Memory B cell (primary cell): ENCODE measurements at regions not wholly inside any gene's neighbourhood (a gene's known extent, or its start where the extent isn't known, plus 50 kb on each side); places are given as distances from the start of the nearest gene placed in this dataset.

ENCODE experiments used
- ATAC-seq: fragments of 150-1000 bp; cut with Tn5 transposase; 2 replicates; pipeline ENCODE4 v1.10.0; 2021; ENCODE audit warnings: low read depth, mild to moderate bottlenecking, moderate library complexity
- DNase-seq, 2 donors: peaks; one replicate each; pipeline ENCODE4 v3.0.0; 2022; ENCODE audit warnings: low spot score in 2 of 2
- H3K27ac Mint-ChIP-seq: one replicate; pipeline ENCODE4 v1.8.0; 2022; ENCODE audit warnings: mild to moderate bottlenecking, moderate library complexity, mixed read lengths
- H3K27me3 Mint-ChIP-seq: one replicate; pipeline ENCODE4 v1.8.0; 2022; ENCODE audit warnings: mixed read lengths
- H3K36me3 Mint-ChIP-seq: one replicate; pipeline ENCODE4 v1.8.0; 2022; ENCODE audit warnings: mild to moderate bottlenecking, mixed read lengths
- H3K4me1 Mint-ChIP-seq: one replicate; pipeline ENCODE4 v1.8.0; 2022; ENCODE audit warnings: mixed read lengths
- H3K4me3 Mint-ChIP-seq: one replicate; pipeline ENCODE4 v1.8.0; 2022; ENCODE audit warnings: mild to moderate bottlenecking, moderate library complexity, mixed read lengths
- H3K9me3 Mint-ChIP-seq: one replicate; pipeline ENCODE4 v1.8.0; 2022; ENCODE audit warnings: mixed read lengths

DNA sequence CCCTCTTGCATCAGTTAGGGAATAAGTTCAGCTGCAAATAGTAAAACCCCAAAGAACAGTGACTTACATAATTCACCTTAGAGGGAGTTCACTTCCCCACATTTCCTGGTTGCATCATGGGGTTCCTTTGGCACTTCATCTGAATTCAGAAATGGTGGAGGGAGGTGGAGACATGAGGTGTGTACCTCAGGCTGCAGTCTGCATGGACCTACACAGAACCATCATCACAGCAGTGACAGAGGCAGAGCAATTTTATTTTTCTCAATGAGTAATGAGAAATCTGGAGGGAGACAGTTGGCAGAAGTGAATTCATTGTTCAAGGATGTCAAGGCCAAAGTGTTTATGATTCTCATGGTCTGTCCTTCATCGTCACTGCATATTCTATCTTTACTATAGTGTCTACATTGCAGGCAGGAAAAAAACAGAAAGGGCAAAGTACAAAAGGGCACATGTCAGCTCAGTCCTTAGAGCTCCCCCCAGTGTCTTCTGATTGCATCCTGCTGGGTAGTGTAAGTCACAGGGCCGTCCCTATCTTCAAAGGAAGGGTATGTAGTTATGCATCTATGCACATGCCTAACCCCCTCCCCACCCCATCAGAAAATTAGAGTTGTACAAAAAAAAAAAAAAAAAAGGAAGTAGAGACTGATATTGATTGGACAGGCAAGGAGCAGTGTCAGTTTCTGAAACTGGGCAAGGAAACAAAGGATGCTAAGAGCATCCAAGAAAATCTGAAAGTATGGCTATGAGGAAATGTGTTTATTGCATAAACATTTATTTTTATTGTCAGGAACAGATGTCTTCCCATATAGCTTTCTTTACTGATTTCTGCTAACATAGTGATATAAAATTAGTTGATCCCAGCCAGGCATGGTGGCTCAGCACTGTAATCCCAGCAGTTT lies 132.7 kb upstream of the APC start:
- DNase-seq = peak in 1 of 2 donors; percentile 21
- Mint-ChIP-seq H3K36me3 (no peaks in the 10 kb centered on the region), H3K4me1 (no peaks in the 10 kb centered on the region), H3K27me3 (peaks cover 2% of the 10 kb centered on the region), H3K27ac (no peak overlapping the region), H3K9me3 (no peaks in the 10 kb centered on the region), H3K4me3 (no peak overlapping the region)
- ATAC-seq = peak; percentile 88

DNA sequence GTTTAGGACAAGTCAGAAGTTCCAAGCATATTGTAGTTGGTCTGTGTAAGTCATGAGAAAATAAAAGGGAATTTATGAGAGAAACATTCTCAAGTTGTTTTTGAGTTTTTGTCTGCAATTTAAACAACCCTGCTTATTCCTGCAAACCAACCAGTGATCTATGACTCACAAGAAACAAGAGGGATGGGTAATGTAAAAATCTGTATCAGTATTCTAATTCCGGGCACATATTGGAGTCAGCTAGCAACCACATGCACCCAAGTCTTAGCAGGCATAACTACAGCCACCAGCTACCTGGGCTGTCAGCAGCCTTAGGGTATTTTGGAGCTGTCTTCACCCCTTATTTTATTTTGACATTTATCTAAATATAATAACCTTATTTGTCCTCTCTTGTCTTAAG lies 128.7 kb upstream of the APC start:
- no peaks in the 10 kb centered on the region for H3K4me1 Mint-ChIP-seq
- H3K27ac Mint-ChIP-seq = no peak overlapping the region
- ATAC-seq (no peak), DNase-seq (no peak)
- H3K4me3 Mint-ChIP-seq = no peak overlapping the region
- no peaks in the 10 kb centered on the region for H3K9me3 Mint-ChIP-seq
- H3K27me3 Mint-ChIP-seq = no peaks in the 10 kb centered on the region
- no peaks in the 10 kb centered on the region for H3K36me3 Mint-ChIP-seq

DNA sequence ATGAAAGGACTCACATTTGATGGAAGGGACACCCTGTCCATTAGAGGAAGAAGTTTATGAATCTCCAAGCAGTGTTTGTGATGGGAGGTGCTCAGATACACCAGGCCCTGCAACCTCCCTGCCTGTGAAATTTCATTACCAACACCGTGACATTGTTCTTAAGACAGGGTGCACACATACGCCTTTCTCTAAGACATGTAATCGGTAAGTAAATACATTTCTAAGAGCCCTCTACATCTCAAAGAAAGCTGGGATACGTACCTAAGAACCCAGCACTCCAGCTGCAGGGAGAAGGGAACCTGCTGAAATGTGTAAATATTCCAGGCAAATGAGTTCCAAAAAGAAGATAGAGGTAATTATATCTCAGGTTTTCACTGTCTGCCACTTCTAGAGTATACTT lies 125.0 kb upstream of the APC start:
- Mint-ChIP-seq H3K4me3 (no peak overlapping the region), H3K36me3 (no peaks in the 10 kb centered on the region), H3K4me1 (no peaks in the 10 kb centered on the region), H3K9me3 (no peaks in the 10 kb centered on the region), H3K27me3 (no peaks in the 10 kb centered on the region), H3K27ac (no peak overlapping the region)
- DNase-seq (no peak), ATAC-seq (no peak)

DNA sequence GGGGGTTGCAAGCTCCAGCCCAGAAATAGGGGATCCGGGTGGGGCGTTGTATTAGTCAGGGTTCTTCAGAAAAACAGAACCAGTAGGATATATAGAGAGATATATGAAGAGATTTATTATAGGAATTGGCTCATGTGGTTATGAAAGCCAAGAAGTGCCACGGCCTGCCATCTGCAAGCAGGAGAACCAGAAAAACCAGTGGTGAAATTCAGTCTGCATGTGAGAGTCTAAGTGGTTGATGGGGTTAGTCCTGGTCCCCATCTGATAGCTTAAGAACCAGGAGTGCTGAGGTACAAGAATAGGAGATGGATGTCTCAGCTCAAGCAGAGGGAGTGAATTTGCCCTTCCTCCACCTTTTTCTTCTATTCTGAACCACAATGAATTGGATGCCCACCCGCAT lies 123.4 kb upstream of the APC start:
- DNase-seq (no peak), ATAC-seq (no peak)
- Mint-ChIP-seq H3K9me3 (no peaks in the 10 kb centered on the region), H3K4me1 (no peaks in the 10 kb centered on the region), H3K27ac (no peak overlapping the region), H3K36me3 (no peaks in the 10 kb centered on the region), H3K4me3 (no peak overlapping the region), H3K27me3 (no peaks in the 10 kb centered on the region)

DNA sequence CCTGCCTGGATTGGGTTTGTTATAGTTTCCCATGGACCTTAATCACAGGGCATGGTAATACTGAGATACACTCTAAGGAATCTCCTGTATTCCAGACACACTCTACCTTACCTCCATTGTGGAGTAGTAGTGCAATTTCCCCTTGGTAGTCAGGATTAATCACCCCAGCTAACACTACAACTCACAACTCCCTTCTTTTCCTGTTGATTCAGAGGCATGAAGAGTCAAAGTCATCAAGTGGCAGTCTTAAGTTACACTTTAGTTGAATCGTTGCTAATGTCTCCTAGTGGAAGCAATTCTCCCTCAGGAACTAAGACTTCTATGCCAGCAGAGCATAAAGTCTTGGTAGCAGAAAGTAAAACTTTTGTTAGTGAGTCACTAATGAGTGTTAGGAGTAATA lies 122.7 kb upstream of the APC start:
- H3K27me3 Mint-ChIP-seq = no peaks in the 10 kb centered on the region
- H3K4me3 Mint-ChIP-seq = no peak overlapping the region
- H3K36me3 Mint-ChIP-seq = no peaks in the 10 kb centered on the region
- H3K4me1 Mint-ChIP-seq = no peaks in the 10 kb centered on the region
- no peaks in the 10 kb centered on the region for H3K9me3 Mint-ChIP-seq
- ATAC-seq (no peak), DNase-seq (no peak)
- H3K27ac Mint-ChIP-seq = no peak overlapping the region

DNA sequence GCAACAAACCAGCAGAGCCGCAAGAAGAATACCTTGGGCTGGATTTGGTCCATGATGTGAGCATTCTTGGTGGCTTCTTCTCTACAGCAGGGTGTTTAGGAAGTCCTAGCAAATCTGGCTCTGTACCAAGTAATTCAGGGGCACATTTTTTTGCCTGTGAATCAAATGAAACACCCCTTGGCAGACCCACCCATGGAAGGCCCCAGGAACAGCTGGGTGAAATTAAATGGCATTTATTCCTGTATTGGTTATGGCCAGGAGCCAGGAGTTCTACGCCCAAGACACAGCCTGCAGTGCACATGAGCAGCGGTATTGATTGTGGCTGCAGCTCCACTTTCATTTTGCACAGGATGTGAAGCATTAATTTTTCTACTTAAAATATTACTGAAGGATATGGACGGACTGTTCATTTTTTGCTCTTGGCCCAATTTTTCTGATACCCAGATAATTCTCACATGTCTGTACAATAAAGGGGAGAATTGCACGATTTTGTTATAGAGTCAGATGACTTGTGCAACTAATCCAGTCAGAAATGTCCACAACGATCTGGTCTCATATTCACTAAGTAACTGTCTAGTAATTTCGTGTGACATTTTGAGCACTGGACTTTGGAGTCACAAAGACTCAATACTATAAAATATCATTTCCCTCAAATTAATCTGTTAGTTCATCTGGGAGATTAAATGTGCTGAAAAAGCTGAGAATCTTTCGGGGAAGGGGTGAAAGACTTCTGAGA lies 120.7 kb upstream of the APC start:
- Mint-ChIP-seq H3K4me3 (no peak overlapping the region), H3K27me3 (peaks cover 2% of the 10 kb centered on the region), H3K36me3 (no peaks in the 10 kb centered on the region), H3K9me3 (no peaks in the 10 kb centered on the region), H3K4me1 (no peaks in the 10 kb centered on the region), H3K27ac (no peak overlapping the region)
- no peak for ATAC-seq
- DNase-seq = no peak

DNA sequence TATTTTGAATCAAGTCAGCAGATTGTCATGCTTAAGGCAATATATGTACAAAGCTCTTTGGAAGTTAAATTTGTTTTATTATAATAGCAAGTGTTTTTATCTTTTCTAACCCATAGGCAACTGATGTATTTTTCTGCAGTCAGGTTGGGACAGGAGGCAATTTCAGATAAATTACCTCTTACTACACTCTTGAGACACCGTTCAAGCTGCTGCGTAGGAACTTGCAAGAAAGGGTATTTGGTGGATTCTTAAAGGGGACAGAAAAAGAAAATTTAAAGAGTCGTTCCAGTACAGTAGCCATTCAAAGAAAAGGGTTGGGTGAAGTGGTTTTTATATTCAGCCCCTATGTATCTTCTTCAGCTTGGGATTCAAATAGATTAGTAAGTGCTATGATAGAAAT lies 112.4 kb upstream of the APC start:
- Mint-ChIP-seq H3K36me3 (no peaks in the 10 kb centered on the region), H3K27me3 (peaks cover 15% of the 10 kb centered on the region), H3K4me1 (peaks cover 2% of the 10 kb centered on the region), H3K4me3 (no peak overlapping the region), H3K27ac (no peak overlapping the region), H3K9me3 (no peaks in the 10 kb centered on the region)
- DNase-seq = no peak
- no peak for ATAC-seq

DNA sequence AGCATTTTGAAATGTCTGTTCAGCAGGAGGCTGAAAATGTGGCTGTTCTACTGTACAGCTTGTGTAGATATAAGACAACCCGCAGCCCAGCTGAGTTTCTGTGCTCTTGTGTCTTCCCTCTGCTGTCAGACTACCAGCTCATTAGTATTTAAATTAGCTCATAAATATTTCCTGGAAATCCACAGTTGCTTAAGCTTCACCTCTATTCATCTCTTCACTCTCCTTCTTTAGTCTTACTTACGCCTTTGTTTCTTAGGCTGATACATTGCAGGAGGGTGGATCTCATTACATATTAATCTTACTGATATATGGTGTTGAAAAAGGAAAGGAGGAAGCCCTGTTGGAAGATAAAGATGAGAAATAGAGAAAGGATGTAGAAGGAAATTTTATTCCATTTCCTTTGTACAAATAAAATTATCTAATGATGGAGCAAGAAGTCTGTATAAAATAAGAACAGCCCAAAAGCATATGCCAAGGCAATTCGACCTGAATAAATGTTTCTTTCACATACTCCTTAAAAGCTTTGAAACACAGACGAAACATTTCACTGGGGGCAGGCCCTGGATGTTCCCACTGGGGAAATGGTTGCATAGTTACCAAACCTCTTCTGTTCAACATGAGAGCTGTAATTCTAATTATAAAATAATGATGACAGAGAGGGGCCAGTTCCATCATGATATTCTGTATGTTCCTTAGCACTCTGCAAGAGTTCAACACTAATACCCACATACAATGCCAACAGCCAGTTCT lies 111.8 kb upstream of the APC start:
- DNase-seq (no peak), ATAC-seq (no peak)
- no peak overlapping the region for H3K4me3 Mint-ChIP-seq
- no peaks in the 10 kb centered on the region for H3K36me3 Mint-ChIP-seq
- H3K9me3 Mint-ChIP-seq = no peaks in the 10 kb centered on the region
- peaks cover 16% of the 10 kb centered on the region for H3K27me3 Mint-ChIP-seq
- no peak overlapping the region for H3K27ac Mint-ChIP-seq
- peaks cover 2% of the 10 kb centered on the region for H3K4me1 Mint-ChIP-seq

DNA sequence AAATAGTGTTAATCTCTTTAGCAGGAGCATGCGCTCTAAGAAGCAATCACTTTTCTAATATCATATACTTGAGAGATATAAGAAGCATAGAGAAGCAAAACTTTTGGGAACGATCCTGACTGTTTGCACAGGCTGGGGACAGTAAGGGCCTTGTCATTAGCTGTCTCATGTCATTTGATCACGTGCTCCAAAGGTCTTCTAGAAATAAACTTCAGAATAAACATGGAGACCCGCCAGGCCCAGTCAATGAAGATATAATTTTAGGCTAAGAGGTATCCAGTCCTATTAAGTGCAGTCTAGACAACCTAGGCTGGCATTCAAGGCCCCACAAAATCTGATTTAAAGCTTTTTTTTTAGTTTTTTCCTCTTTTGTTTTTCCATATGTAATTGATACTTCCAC lies 111.0 kb upstream of the APC start:
- DNase-seq (no peak), ATAC-seq (no peak)
- Mint-ChIP-seq H3K9me3 (no peaks in the 10 kb centered on the region), H3K4me1 (peaks cover 2% of the 10 kb centered on the region), H3K27me3 (peaks cover 19% of the 10 kb centered on the region), H3K36me3 (no peaks in the 10 kb centered on the region), H3K4me3 (no peak overlapping the region), H3K27ac (no peak overlapping the region)

DNA sequence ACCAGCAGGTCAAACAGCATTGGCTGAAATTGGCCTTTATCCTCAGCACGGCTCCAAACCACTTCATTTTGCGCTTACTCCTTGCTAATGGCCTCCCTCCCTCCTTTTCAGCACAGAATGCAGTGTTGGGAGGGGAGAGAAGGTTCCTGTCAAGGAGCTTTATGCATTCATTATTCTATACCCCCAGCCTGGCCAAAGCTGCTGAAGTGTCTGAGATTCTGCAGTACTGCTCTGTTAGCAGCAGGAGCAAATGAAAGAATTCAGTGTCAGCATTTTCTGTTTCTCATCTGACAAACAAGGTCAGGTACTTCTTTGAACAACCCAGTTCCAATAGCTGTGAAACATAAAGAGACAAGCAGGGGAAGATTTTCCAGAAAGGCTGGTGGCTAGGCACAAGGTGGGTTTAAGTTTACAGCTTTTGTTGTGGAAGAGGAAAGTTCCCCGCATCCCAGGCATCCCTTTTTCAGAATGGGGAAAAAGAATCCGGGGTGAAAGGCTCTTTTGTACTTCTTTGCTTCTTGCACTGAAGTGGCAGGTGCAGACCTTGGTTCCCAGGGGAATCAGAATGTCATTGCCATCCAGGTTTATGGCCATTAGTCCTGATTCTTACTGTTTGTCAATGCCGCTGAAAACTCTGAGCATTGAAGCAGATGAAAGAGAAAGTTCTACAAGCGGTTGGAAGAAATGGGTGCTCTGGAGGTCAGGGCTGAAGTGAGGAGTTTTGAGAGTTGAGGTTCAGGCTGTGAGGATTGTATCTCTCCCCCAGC lies 109.3 kb upstream of the APC start:
- Mint-ChIP-seq H3K9me3 (peaks cover 4% of the 10 kb centered on the region), H3K27me3 (peaks cover 20% of the 10 kb centered on the region), H3K4me1 (no peaks in the 10 kb centered on the region), H3K27ac (no peak overlapping the region), H3K36me3 (peaks cover 4% of the 10 kb centered on the region), H3K4me3 (no peak overlapping the region)
- ATAC-seq (no peak), DNase-seq (no peak)

DNA sequence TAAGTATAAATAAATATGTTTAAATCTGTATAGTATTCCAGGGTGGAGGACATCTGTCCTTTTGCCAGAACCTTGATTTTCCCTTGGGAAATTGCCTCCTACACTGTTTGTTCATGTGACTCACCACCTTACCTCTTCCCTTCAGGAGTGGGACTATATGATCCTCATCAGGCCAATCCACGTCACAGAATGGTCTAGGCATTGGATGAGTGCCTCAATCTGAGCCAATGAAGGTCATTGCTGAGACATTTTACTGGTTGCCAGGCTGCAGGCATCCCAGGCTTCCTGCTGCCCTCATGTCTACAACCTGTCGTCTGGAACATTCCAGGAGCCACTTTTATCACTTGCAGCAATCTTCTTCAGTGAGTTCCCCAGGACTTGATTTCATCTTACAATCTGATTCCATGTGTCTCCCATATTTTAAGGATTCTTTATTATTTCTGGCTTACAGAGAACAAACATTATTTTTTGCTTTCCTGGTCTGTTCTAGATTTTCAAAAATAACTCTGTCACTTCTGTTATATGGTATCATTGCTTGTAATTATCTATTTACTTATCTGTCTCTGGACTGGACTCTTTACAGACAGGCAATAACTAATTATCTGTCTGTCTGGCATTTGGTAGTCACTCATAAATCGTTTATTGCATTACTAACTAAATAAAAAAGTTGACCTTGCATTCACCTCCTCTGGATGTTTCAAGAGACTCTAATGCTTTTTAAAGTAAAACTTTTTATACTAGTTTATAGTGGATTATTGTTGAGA lies 107.3 kb upstream of the APC start:
- H3K27me3 Mint-ChIP-seq = peaks cover 14% of the 10 kb centered on the region
- ATAC-seq (no peak), DNase-seq (no peak)
- H3K36me3 Mint-ChIP-seq = peaks cover 6% of the 10 kb centered on the region
- H3K27ac Mint-ChIP-seq = no peak overlapping the region
- no peaks in the 10 kb centered on the region for H3K4me1 Mint-ChIP-seq
- no peak overlapping the region for H3K4me3 Mint-ChIP-seq
- peaks cover 4% of the 10 kb centered on the region for H3K9me3 Mint-ChIP-seq

DNA sequence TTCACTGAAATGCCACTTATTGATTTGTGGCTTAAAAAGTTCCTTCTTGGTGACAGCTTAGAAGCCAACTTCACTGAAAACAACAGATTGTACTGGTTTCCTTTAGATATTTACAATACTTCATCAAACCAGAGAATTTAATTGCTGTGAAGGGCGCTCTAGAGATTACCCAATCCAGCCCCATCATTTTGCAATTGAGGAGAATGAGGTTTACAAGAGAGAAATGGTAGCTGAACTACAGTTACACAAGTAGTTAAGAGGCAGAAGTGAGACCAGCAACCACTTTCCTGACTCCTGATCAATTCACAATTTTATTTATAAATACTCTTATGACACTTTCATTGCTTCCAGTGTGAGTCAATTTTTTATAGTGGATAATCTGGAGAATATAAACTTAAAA lies 103.5 kb upstream of the APC start:
- H3K27me3 Mint-ChIP-seq = peaks cover 14% of the 10 kb centered on the region
- no peaks in the 10 kb centered on the region for H3K4me1 Mint-ChIP-seq

DNA sequence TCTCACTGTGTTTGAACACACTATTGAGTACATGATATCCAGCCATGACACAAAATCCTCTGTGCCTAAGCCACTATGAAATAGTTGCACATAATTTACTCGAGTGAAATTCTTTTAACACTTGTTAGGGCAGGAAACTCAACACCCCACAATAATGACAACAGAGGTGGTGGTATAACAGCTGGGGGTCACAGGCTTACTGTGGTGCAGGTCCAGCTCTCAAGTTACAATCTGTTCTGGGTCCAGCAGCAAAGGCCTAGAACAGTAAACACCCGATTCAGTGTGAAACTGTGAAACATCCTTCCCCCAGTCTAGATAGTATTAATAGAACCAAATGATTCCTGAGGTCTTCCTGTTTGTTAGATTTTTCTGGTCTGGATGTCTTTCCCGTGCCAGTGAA lies 102.9 kb upstream of the APC start:
- H3K36me3 Mint-ChIP-seq = peaks cover 6% of the 10 kb centered on the region
- no peak for ATAC-seq
- H3K9me3 Mint-ChIP-seq = peaks cover 4% of the 10 kb centered on the region
- no peaks in the 10 kb centered on the region for H3K4me1 Mint-ChIP-seq
- peaks cover 12% of the 10 kb centered on the region for H3K27me3 Mint-ChIP-seq
- no peak overlapping the region for H3K4me3 Mint-ChIP-seq
- DNase-seq = no peak
- H3K27ac Mint-ChIP-seq = no peak overlapping the region

More for the DNA sequence above, 103.5 kb upstream of the APC start:
- DNase-seq (no peak), ATAC-seq (no peak)
- Mint-ChIP-seq H3K4me3 (no peak overlapping the region), H3K36me3 (peaks cover 6% of the 10 kb centered on the region), H3K9me3 (peaks cover 4% of the 10 kb centered on the region), H3K27ac (no peak overlapping the region)
